ENCODE measurements at regions not wholly inside any gene's neighbourhood (a gene's known extent, or its start where the extent isn't known, plus 50 kb on each side); places are given as distances from the start of the nearest gene placed in this dataset.

DNA sequence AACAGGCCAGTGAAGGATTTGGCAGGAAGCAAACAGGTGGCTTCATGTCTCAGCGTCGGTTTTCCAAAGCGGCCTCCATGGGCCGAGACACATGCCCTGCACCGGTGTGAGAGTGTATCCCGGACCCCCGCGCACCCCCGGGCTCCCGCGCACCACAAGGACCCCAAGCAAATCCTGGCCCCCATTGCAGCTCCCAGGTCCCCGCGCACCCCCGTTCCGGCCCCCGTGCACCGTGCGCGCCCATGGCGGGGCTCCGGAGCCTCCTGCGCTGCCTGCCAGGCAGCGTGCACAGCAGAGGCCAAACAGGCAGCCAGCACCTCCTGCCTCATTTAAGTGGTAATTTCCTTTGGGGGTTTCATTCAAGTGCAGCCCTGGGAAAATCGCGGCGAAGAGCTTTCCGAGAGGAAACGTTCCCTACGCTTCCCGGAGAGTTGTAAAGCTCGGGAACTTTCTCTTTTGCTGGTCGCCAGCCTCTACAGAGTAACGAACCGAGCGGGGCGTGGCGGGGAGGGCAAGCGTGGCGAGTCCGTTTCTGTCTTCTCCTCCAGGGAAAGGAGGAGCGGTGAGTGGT, 145.5 kb upstream of the SLC24A2 start:
- Mint-ChIP-seq H3K36me3 (no peaks in the 10 kb centered on the region), H3K9me3 (no peaks in the 10 kb centered on the region), H3K27ac (no peak overlapping the region), H3K27me3 (ENCODE audit: low read depth in 3 of 3) (peaks cover 0 to 12% (median 3%) of the 10 kb centered on the region in 3 donors), H3K4me1 (peaks cover 3 to 9% of the 10 kb centered on the region in 2 donors), H3K4me3 (peak overlapping the region in 4 of 5 donors; percentile 30 to 72 (median 47))
- DNase-seq: no peak

DNA sequence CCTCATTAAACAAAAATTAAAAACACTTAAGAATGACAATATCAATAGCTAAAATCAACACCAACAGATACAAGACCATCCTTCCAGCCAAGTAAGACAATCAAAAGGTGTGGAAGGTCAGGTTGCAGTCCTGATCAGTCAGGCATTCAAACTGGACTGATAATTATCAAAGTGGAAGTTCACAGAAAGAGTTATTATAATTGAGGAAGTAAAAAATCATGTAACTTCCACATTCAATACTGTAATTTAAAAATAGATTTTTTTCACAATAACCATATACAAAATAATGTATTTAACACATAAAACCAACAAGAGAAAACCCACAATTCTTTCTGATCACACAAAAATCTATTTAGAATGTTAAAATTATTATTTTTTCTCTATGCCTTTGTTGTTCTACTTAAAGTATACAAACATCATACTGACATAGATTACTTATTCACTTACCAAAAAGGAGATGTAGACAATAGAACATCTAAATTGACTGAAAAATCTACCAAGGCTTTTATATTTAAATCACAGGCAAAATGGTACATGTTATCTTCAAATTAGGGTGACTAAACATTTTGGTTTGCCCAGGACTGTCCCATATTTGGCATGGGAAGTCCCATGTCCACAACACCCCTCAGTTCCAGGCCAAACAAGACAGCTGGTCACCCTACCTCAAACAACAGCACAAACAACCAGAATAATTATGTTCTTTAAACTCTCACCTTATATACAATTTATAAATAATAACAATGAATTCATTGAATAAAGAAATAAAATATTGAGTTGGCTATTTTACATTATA, 142.5 kb upstream of the SLC24A2 start:
- DNase-seq: no peak
- Mint-ChIP-seq H3K36me3 (no peaks in the 10 kb centered on the region), H3K27ac (no peak overlapping the region), H3K4me3 (no peak overlapping the region), H3K9me3 (no peaks in the 10 kb centered on the region), H3K4me1 (peaks cover 5 to 10% of the 10 kb centered on the region in 2 donors), H3K27me3 (ENCODE audit: low read depth in 3 of 3) (peaks cover 0 to 14% (median 0%) of the 10 kb centered on the region in 3 donors)

DNA sequence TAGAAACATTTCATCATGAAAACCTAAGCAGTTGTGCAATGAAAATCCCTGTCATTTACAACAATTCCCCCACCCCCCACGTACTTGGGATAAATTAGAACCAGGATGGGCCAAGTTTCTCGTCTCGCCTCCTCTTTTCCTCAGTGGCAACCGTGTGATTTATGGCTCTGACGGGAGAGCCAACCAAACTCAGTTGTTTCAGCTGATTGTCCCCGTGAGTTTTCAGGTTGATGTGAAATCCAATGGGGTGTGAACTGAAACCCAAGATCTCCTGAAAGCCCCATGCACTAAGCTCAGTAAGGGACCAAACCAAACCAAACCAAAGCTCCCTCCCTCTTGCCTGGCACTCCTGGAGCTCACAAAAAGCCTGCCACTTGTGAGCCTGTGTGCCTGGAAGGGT, 138.7 kb upstream of the SLC24A2 start:
- no peaks in the 10 kb centered on the region for H3K36me3 Mint-ChIP-seq
- H3K27ac Mint-ChIP-seq: no peak overlapping the region
- H3K4me1 Mint-ChIP-seq: peaks cover 7 to 9% of the 10 kb centered on the region in 2 donors
- no peak for DNase-seq
- H3K4me3 Mint-ChIP-seq: no peak overlapping the region
- no peaks in the 10 kb centered on the region for H3K9me3 Mint-ChIP-seq
- H3K27me3 Mint-ChIP-seq (ENCODE audit: low read depth in 3 of 3): peaks cover 0 to 14% (median 0%) of the 10 kb centered on the region in 3 donors

GRCh38 chr9:19926774-19927173, 137.9 kb upstream of the SLC24A2 start:
- Mint-ChIP-seq H3K36me3 (no peaks in the 10 kb centered on the region), H3K27me3 (ENCODE audit: low read depth in 3 of 3) (peaks cover 0 to 14% (median 0%) of the 10 kb centered on the region in 3 donors), H3K4me1 (peaks cover 7 to 9% of the 10 kb centered on the region in 2 donors), H3K4me3 (peak overlapping the region in 1 of 5 donors; percentile 78), H3K9me3 (no peaks in the 10 kb centered on the region), H3K27ac (no peak overlapping the region)
- DNase-seq: no peak

GRCh38 chr9:19925674-19926503, 137.1 kb upstream of the SLC24A2 start:
- Mint-ChIP-seq H3K27ac (peak overlapping the region in 1 of 6 donors; percentile 8), H3K4me1 (peaks cover 7 to 9% of the 10 kb centered on the region in 2 donors), H3K36me3 (no peaks in the 10 kb centered on the region), H3K9me3 (no peaks in the 10 kb centered on the region), H3K4me3 (peak overlapping the region; percentile 39 to 78 (median 62)), H3K27me3 (ENCODE audit: low read depth in 3 of 3) (peaks cover 0 to 14% (median 0%) of the 10 kb centered on the region in 3 donors)
- DNase-seq: peak; percentile 66 to 78 (median 71)

- no peak overlapping the region for H3K27ac Mint-ChIP-seq
- H3K4me1 Mint-ChIP-seq: peaks cover 7 to 9% of the 10 kb centered on the region in 2 donors
- no peaks in the 10 kb centered on the region for H3K9me3 Mint-ChIP-seq
- no peak overlapping the region for H3K4me3 Mint-ChIP-seq
- no peak for DNase-seq
- H3K36me3 Mint-ChIP-seq: no peaks in the 10 kb centered on the region
- H3K27me3 Mint-ChIP-seq (ENCODE audit: low read depth in 3 of 3): peaks cover 0 to 15% (median 5%) of the 10 kb centered on the region in 3 donors
Observed at GRCh38 chr9:19924080-19924479, 135.2 kb upstream of the SLC24A2 start.

- no peak for DNase-seq
- no peak overlapping the region for H3K27ac Mint-ChIP-seq
- H3K4me1 Mint-ChIP-seq: peaks cover 7 to 9% of the 10 kb centered on the region in 2 donors
- H3K36me3 Mint-ChIP-seq: no peaks in the 10 kb centered on the region
- H3K9me3 Mint-ChIP-seq: peaks cover 0 to 3% (median 0%) of the 10 kb centered on the region in 6 donors
- H3K27me3 Mint-ChIP-seq (ENCODE audit: low read depth in 3 of 3): peaks cover 0 to 15% (median 7%) of the 10 kb centered on the region in 3 donors
- H3K4me3 Mint-ChIP-seq: no peak overlapping the region
Observed at GRCh38 chr9:19922476-19923118, 133.8 kb upstream of the SLC24A2 start.

GRCh38 chr9:19920401-19920800, 131.6 kb upstream of the SLC24A2 start:
- no peaks in the 10 kb centered on the region for H3K36me3 Mint-ChIP-seq
- peaks cover 0 to 3% (median 0%) of the 10 kb centered on the region in 6 donors for H3K9me3 Mint-ChIP-seq
- no peak for DNase-seq
- H3K27ac Mint-ChIP-seq: no peak overlapping the region
- no peak overlapping the region for H3K4me3 Mint-ChIP-seq
- no peaks in the 10 kb centered on the region for H3K4me1 Mint-ChIP-seq
- peaks cover 0 to 7% (median 6%) of the 10 kb centered on the region in 3 donors for H3K27me3 Mint-ChIP-seq (ENCODE audit: low read depth in 3 of 3)

DNA sequence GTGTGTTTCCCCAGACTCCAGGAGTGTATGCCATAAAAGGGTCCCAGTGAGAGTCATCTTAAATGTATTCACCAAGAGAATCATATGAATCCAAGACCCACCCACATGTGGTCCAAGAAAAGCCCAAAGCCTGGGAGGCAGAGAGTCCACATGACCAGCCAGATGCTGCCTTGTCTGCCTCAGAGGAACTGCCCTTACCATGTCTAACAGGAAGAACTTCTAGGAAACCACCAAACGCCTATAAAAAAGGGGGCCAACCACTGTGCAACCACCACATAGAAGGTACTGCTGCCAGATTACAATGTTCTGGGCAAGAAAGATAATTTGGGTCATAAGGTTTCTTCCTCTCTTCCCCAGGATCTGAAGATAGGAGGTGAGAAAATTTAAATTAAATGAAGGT, 129.8 kb upstream of the SLC24A2 start:
- no peaks in the 10 kb centered on the region for H3K4me1 Mint-ChIP-seq
- H3K4me3 Mint-ChIP-seq: no peak overlapping the region
- H3K27ac Mint-ChIP-seq: no peak overlapping the region
- no peaks in the 10 kb centered on the region for H3K36me3 Mint-ChIP-seq
- peaks cover 0 to 7% (median 6%) of the 10 kb centered on the region in 3 donors for H3K27me3 Mint-ChIP-seq (ENCODE audit: low read depth in 3 of 3)
- H3K9me3 Mint-ChIP-seq: peaks cover 0 to 3% (median 0%) of the 10 kb centered on the region in 6 donors
- no peak for DNase-seq

DNA sequence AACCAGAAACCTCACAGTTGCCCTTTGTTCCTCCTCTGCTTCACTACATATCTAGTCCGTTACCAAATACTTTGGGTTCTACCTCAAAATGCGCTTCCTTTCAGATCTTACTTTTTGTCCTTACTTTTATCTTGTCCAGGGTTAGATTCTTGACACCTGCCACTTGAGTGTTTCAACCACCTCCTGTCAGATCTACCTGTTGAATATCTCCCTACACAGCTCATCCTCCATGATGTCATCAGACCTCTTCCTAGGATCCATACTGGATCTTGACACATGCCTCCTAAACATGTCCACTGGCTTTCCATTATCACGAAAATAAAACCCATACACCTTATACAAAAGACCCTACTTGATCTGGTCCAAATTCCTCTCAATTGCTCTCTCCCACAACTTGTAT, 125.2 kb upstream of the SLC24A2 start:
- peaks cover 0 to 2% (median 2%) of the 10 kb centered on the region in 3 donors for H3K27me3 Mint-ChIP-seq (ENCODE audit: low read depth in 3 of 3)
- no peaks in the 10 kb centered on the region for H3K4me1 Mint-ChIP-seq
- peaks cover 0 to 4% (median 0%) of the 10 kb centered on the region in 6 donors for H3K9me3 Mint-ChIP-seq
- H3K27ac Mint-ChIP-seq: no peak overlapping the region
- no peak for DNase-seq
- H3K36me3 Mint-ChIP-seq: no peaks in the 10 kb centered on the region
- H3K4me3 Mint-ChIP-seq: no peak overlapping the region

DNA sequence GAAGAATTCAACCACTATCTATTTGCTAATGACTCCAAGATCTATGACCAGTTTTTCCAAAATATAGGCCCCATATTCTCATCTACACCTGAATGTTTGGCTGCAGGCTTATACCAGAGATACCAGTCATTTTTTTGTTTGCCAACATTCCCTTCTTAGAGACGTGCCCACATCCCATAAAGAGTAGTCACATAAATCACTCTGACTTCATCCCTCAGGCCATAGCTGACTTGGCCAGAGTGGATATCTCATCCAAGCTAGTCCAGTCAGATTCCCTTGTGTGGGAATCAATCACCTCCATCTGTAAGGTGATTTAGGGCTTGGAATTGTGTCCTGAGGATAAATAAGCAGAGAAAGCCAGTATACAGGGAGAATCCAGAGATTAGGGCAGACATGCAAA, 124.3 kb upstream of the SLC24A2 start:
- Mint-ChIP-seq H3K27me3 (ENCODE audit: low read depth in 3 of 3) (peaks cover 0 to 3% (median 3%) of the 10 kb centered on the region in 3 donors), H3K4me3 (no peak overlapping the region), H3K36me3 (no peaks in the 10 kb centered on the region), H3K9me3 (peaks cover 0 to 2% (median 0%) of the 10 kb centered on the region in 6 donors), H3K27ac (no peak overlapping the region), H3K4me1 (no peaks in the 10 kb centered on the region)
- no peak for DNase-seq

DNA sequence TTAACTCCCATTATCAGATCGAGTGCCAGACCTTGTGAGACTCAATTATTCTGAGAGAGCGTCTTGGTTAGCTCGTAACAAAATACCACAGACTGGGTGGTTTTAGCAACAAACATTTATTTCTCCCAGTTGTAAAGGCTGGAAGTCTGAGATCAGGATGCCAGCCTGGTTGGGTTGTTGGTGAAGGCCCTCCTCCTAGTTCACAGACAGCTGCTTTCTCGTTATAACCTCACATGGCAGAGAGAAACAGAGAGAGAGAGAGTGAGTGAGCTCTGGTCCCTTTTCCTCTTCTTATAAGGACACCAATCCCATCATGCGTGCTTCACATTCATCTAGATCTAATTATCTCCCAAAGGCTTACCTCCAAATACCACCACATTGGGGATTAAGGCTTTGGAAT, 114.2 kb upstream of the SLC24A2 start:
- Mint-ChIP-seq H3K4me1 (no peaks in the 10 kb centered on the region), H3K27ac (no peak overlapping the region), H3K27me3 (ENCODE audit: low read depth in 3 of 3) (peaks cover 0 to 3% (median 2%) of the 10 kb centered on the region in 3 donors), H3K9me3 (peaks cover 0 to 5% (median under 1%) of the 10 kb centered on the region in 6 donors), H3K4me3 (no peak overlapping the region), H3K36me3 (no peaks in the 10 kb centered on the region)
- DNase-seq: no peak

- Mint-ChIP-seq H3K36me3 (no peaks in the 10 kb centered on the region), H3K27ac (no peak overlapping the region), H3K9me3 (peaks cover 0 to 2% (median 0%) of the 10 kb centered on the region in 6 donors), H3K4me3 (no peak overlapping the region), H3K27me3 (ENCODE audit: low read depth in 3 of 3) (peaks cover 2 to 3% (median 3%) of the 10 kb centered on the region in 3 donors), H3K4me1 (no peaks in the 10 kb centered on the region)
- DNase-seq: no peak
Observed at GRCh38 chr9:19901586-19901985, 112.7 kb upstream of the SLC24A2 start.

Data from immature natural killer cell (primary cell).